WTC11 (cell line): ENCODE measurements at regions not wholly inside any gene's neighbourhood (a gene's known extent, or its start where the extent isn't known, plus 50 kb on each side); places are given as distances from the start of the nearest gene placed in this dataset.

Experiments
- ELF4 ChIP-seq: sonication (generic); formaldehyde crosslinking; IDR thresholded peaks from 2 replicates; pipeline ENCODE4 v1.8.1; 2022; ENCODE audit warnings: low read depth, mild to moderate bottlenecking, moderate library complexity, missing genetic modification reagents
- JUN ChIP-seq: sonication (generic); formaldehyde crosslinking; IDR thresholded peaks from 2 replicates; pipeline ENCODE4 v1.8.0; 2023; ENCODE audit warnings: mild to moderate bottlenecking, missing genetic modification reagents
- KAT7 ChIP-seq: sonication (generic); formaldehyde crosslinking; IDR thresholded peaks from 2 replicates; pipeline ENCODE4 v1.8.1; 2023; ENCODE audit warnings: missing genetic modification reagents, mild to moderate bottlenecking, borderline replicate concordance
- NR3C1 ChIP-seq: sonication (generic); formaldehyde crosslinking; conservative IDR thresholded peaks from 2 replicates; pipeline ENCODE4 v1.8.1; 2023; ENCODE audit warnings: low read depth, mild to moderate bottlenecking, missing genetic modification reagents
- SP1 ChIP-seq: sonication (generic); formaldehyde crosslinking; conservative IDR thresholded peaks from 2 replicates; pipeline ENCODE4 v1.8.1; 2022; ENCODE audit warnings: missing genetic modification reagents
- ZNF138 ChIP-seq: sonication (generic); formaldehyde crosslinking; conservative IDR thresholded peaks from 2 replicates; pipeline ENCODE4 v1.8.1; 2022; ENCODE audit warnings: mild to moderate bottlenecking, moderate library complexity, missing genetic modification reagents
- ZNF219 ChIP-seq: sonication (generic); formaldehyde crosslinking; IDR thresholded peaks from 2 replicates; pipeline ENCODE4 v1.8.0; 2023; ENCODE audit warnings: missing genetic modification reagents, mild to moderate bottlenecking, borderline replicate concordance
- ZNF423 ChIP-seq: fragments of 250-450 bp; sonication (Bioruptor Pico); IDR thresholded peaks from 2 replicates; pipeline ENCODE4 v2.1.2; 2022; ENCODE audit warnings: mild to moderate bottlenecking, moderate library complexity
- TF ChIP-seq, protein P1 (sequence below): sonication (generic); formaldehyde crosslinking; IDR thresholded peaks from 2 replicates; pipeline ENCODE4 v1.8.0; 2022; ENCODE audit warnings: mild to moderate bottlenecking, missing genetic modification reagents
- TF ChIP-seq, protein P2 (sequence below): fragments of 200-600 bp; IDR thresholded peaks from 2 replicates; pipeline ENCODE4 v1.8.0; 2022; ENCODE audit warnings: antibody characterized with exemption

DNA sequence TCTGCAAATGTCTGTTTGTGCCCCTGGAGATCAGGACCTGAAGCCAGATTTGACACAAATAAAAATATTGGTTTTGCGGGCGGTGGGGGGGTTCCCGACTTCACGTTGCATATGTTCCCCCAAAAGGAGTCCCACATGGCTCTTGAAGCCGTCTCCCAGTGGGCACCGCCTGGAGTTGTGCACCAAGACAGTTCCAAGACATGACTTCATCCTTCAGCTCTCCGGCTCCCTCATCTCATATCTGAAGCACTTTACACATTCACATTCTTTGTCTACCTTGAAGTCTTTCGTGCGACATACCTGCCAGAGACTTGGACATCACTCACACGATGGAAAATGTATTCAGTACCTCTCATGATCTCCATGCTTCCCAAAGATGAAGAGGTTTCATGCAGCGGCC, 362.8 kb upstream of the FOXK1 start:
- no peak for TF ChIP-seq NR3C1 (CRISPR knock-in tag)
- TF ChIP-seq ZNF138, result no peak
- no peak for TF ChIP-seq ZNF423 (CRISPR knock-in tag)
- TF ChIP-seq, protein P1, sequence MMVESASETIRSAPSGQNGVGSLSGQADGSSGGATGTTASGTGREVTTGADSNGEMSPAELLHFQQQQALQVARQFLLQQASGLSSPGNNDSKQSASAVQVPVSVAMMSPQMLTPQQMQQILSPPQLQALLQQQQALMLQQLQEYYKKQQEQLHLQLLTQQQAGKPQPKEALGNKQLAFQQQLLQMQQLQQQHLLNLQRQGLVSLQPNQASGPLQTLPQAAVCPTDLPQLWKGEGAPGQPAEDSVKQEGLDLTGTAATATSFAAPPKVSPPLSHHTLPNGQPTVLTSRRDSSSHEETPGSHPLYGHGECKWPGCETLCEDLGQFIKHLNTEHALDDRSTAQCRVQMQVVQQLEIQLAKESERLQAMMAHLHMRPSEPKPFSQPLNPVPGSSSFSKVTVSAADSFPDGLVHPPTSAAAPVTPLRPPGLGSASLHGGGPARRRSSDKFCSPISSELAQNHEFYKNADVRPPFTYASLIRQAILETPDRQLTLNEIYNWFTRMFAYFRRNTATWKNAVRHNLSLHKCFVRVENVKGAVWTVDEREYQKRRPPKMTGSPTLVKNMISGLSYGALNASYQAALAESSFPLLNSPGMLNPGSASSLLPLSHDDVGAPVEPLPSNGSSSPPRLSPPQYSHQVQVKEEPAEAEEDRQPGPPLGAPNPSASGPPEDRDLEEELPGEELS (CRISPR knock-in tag), result no peak
- no peak for TF ChIP-seq JUN
- TF ChIP-seq ZNF219 (CRISPR knock-in tag), result no peak
- no peak for TF ChIP-seq KAT7 (CRISPR knock-in tag)
- TF ChIP-seq, protein P2, sequence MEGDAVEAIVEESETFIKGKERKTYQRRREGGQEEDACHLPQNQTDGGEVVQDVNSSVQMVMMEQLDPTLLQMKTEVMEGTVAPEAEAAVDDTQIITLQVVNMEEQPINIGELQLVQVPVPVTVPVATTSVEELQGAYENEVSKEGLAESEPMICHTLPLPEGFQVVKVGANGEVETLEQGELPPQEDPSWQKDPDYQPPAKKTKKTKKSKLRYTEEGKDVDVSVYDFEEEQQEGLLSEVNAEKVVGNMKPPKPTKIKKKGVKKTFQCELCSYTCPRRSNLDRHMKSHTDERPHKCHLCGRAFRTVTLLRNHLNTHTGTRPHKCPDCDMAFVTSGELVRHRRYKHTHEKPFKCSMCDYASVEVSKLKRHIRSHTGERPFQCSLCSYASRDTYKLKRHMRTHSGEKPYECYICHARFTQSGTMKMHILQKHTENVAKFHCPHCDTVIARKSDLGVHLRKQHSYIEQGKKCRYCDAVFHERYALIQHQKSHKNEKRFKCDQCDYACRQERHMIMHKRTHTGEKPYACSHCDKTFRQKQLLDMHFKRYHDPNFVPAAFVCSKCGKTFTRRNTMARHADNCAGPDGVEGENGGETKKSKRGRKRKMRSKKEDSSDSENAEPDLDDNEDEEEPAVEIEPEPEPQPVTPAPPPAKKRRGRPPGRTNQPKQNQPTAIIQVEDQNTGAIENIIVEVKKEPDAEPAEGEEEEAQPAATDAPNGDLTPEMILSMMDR, result no peak
- TF ChIP-seq ELF4, result no peak
- no peak for TF ChIP-seq SP1 (CRISPR knock-in tag)
